Stimulated activated CD4-positive, alpha-beta T cell treated with anti-CD3 and anti-CD28 coated beads, Interleukin-12 subunit alpha, Interleukin-12 subunit beta, amount 100 ng/mL, for 4 hours (primary cell): ENCODE measurements at regions not wholly inside any gene's neighbourhood (a gene's known extent, or its start where the extent isn't known, plus 50 kb on each side); places are given as distances from the start of the nearest gene placed in this dataset.
A peak's percentile ranks its signal among the peaks of the same experiment; 100 is the strongest.

Source experiments
- DNase-seq: peaks from one replicate; pipeline ENCODE4 v3.0.0-alpha.2; 2020

GRCh38 chr2:8563814-8564474 lies 117.9 kb upstream of the ID2 start:
- DNase-seq: no peak

- no peak for DNase-seq
Measured at GRCh38 chr2:8564475-8564874, 117.4 kb upstream of the ID2 start.

GRCh38 chr2:8565399-8566154 lies 116.3 kb upstream of the ID2 start:
- DNase-seq: no peak

GRCh38 chr2:8566155-8566670 lies 115.6 kb upstream of the ID2 start:
- no peak for DNase-seq

- no peak for DNase-seq
Measured at GRCh38 chr2:8566774-8567468, 114.9 kb upstream of the ID2 start.

- no peak for DNase-seq
Measured at GRCh38 chr2:8567469-8568260, 114.2 kb upstream of the ID2 start.

- DNase-seq: no peak
Measured at GRCh38 chr2:8568543-8569302, 113.1 kb upstream of the ID2 start.

- no peak for DNase-seq
Measured at GRCh38 chr2:8569332-8569930, 112.4 kb upstream of the ID2 start.

- DNase-seq: no peak
Measured at GRCh38 chr2:8570637-8571036, 111.2 kb upstream of the ID2 start.

- DNase-seq: no peak
Measured at GRCh38 chr2:8571301-8571791, 110.5 kb upstream of the ID2 start.

- no peak for DNase-seq
Measured at GRCh38 chr2:8571792-8572499, 109.9 kb upstream of the ID2 start.

- no peak for DNase-seq
Measured at GRCh38 chr2:8572712-8573233, 109.1 kb upstream of the ID2 start.

GRCh38 chr2:8573234-8573941 lies 108.5 kb upstream of the ID2 start:
- DNase-seq: no peak

GRCh38 chr2:8573942-8574195 lies 108.0 kb upstream of the ID2 start:
- DNase-seq: no peak

GRCh38 chr2:8574196-8575037 lies 107.4 kb upstream of the ID2 start:
- DNase-seq: no peak

- peak; percentile 31 for DNase-seq
Measured at GRCh38 chr2:8575038-8575833, 106.6 kb upstream of the ID2 start.

GRCh38 chr2:8575834-8576423 lies 105.9 kb upstream of the ID2 start:
- no peak for DNase-seq
